Fibroblast of pulmonary artery (primary cell): ENCODE measurements at regions not wholly inside any gene's neighbourhood (a gene's known extent, or its start where the extent isn't known, plus 50 kb on each side); places are given as distances from the start of the nearest gene placed in this dataset.
"Not testable (repeated sequence)": the region's sequence is repeated elsewhere in the genome, so short reads cannot be mapped to it uniquely, and the experiment has no call there.

ENCODE experiments used
- DNase-seq: peaks from one replicate; pipeline ENCODE4 v3.0.0-alpha.2; 2010; ENCODE audit warnings: low read depth
- H3K4me3 ChIP-seq: replicated peaks from 2 replicates; pipeline ENCODE4 v1.5.1; 2011; ENCODE audit warnings: low read depth, mild to moderate bottlenecking, control low read depth, low read length, moderate library complexity
- CTCF ChIP-seq: IDR thresholded peaks from 2 replicates; pipeline ENCODE4 v1.5.1; 2011; ENCODE audit warnings: mild to moderate bottlenecking, control low read depth, low read length, inconsistent platforms; ENCODE audit errors: missing control alignments

GRCh38 chr20:6348908-6349307, 226.1 kb upstream of the FERMT1 start:
- no peak overlapping the region for H3K4me3 ChIP-seq
- TF ChIP-seq CTCF: no peak
- no peak for DNase-seq

GRCh38 chr20:6347916-6348315, 225.1 kb upstream of the FERMT1 start:
- no peak for TF ChIP-seq CTCF

GRCh38 chr20:6341491-6341890, 218.7 kb upstream of the FERMT1 start:
- TF ChIP-seq CTCF: no peak
- no peak overlapping the region for H3K4me3 ChIP-seq
- DNase-seq: no peak

More at GRCh38 chr20:6347916-6348315, 225.1 kb upstream of the FERMT1 start:
- no peak overlapping the region for H3K4me3 ChIP-seq
- DNase-seq: no peak

GRCh38 chr20:6339176-6339575, 216.3 kb upstream of the FERMT1 start:
- no peak overlapping the region for H3K4me3 ChIP-seq
- TF ChIP-seq CTCF: no peak
- DNase-seq: no peak

GRCh38 chr20:6333110-6333509, 210.3 kb upstream of the FERMT1 start:
- no peak for DNase-seq
- H3K4me3 ChIP-seq: no peak overlapping the region
- no peak for TF ChIP-seq CTCF

- not testable (repeated sequence) for H3K4me3 ChIP-seq, DNase-seq
Measured at GRCh38 chr20:6321235-6321634, 198.4 kb upstream of the FERMT1 start.

GRCh38 chr20:6311841-6312655, 189.2 kb upstream of the FERMT1 start:
- H3K4me3 ChIP-seq: no peak overlapping the region
- TF ChIP-seq CTCF: no peak
- peak; percentile 1 for DNase-seq
